GM23338 (cell line): ENCODE measurements at regions not wholly inside any gene's neighbourhood (a gene's known extent, or its start where the extent isn't known, plus 50 kb on each side); places are given as distances from the start of the nearest gene placed in this dataset.
A peak's percentile ranks its signal among the peaks of the same experiment; 100 is the strongest.

ENCODE experiments used
- ATAC-seq: fragments of 200-7000 bp; cut with Tn5 transposase; 3 replicates; pipeline ENCODE4 v1.9.1; 2020
- DNase-seq: peaks from one replicate; pipeline ENCODE4 v3.0.0-alpha.2; 2015; ENCODE audit warnings: low spot score
- H2AFZ ChIP-seq: fragments of 200-600 bp; sonication (generic); 2 replicates; pipeline ENCODE4 v1.8.0; 2016; ENCODE audit warnings: antibody characterized with exemption, mild to moderate bottlenecking, moderate library complexity
- H3F3A ChIP-seq: fragments of 200-600 bp; sonication (generic); replicated peaks from 2 replicates; pipeline ENCODE4 v1.8.0; 2017; ENCODE audit warnings: antibody characterized with exemption, mixed run types, low read depth
- H3K27ac ChIP-seq: fragments of 200-600 bp; sonication (generic); 2 replicates; pipeline ENCODE4 v1.6.1; 2016; ENCODE audit warnings: low read depth
- H3K27me3 ChIP-seq: fragments of 200-600 bp; sonication (generic); 2 replicates; pipeline ENCODE4 v1.8.0; 2016; ENCODE audit warnings: mild to moderate bottlenecking, mixed run types, moderate library complexity; ENCODE audit not compliant: insufficient read depth
- H3K36me3 ChIP-seq: fragments of 200-600 bp; sonication (generic); 2 replicates; pipeline ENCODE4 v1.8.0; 2016; ENCODE audit warnings: mild to moderate bottlenecking; ENCODE audit not compliant: insufficient read depth
- H3K4me1 ChIP-seq: fragments of 200-600 bp; sonication (generic); 2 replicates; pipeline ENCODE4 v1.8.0; 2016; ENCODE audit warnings: mild to moderate bottlenecking, moderate library complexity; ENCODE audit not compliant: insufficient read depth
- H3K4me2 ChIP-seq: fragments of 200-600 bp; sonication (generic); 2 replicates; pipeline ENCODE4 v1.7.1; 2017; ENCODE audit warnings: mixed run types
- H3K4me3 ChIP-seq: fragments of 200-600 bp; sonication (generic); 2 replicates; pipeline ENCODE4 v1.6.1; 2016; ENCODE audit warnings: mixed run types
- H3K79me2 ChIP-seq: fragments of 200-600 bp; sonication (generic); replicated peaks from 2 replicates; pipeline ENCODE4 v1.8.0; 2017; ENCODE audit warnings: mild to moderate bottlenecking; ENCODE audit not compliant: insufficient read depth
- H3K9me2 ChIP-seq: fragments of 200-600 bp; sonication (generic); 2 replicates; pipeline ENCODE4 v1.8.0; 2017; ENCODE audit not compliant: insufficient read depth
- H4K20me1 ChIP-seq: fragments of 200-600 bp; sonication (generic); replicated peaks from 2 replicates; pipeline ENCODE4 v1.8.0; 2017; ENCODE audit warnings: mild to moderate bottlenecking; ENCODE audit not compliant: insufficient read depth
- H3K27ac Mint-ChIP-seq: 2 replicates; pipeline ENCODE4 v1.8.0; 2020; ENCODE audit warnings: inconsistent platforms, mild to moderate bottlenecking, moderate library complexity, mixed read lengths
- H3K27me3 Mint-ChIP-seq: 3 replicates; pipeline ENCODE4 v1.8.0; 2022; ENCODE audit warnings: low read depth, mild to moderate bottlenecking, moderate library complexity, mixed read lengths, inconsistent platforms; ENCODE audit not compliant: insufficient read depth, poor library complexity
- H3K36me3 Mint-ChIP-seq: 3 replicates; pipeline ENCODE4 v1.8.0; 2021; ENCODE audit warnings: low read depth, mild to moderate bottlenecking, inconsistent platforms, moderate library complexity, mixed read lengths
- H3K4me1 Mint-ChIP-seq: 3 replicates; pipeline ENCODE4 v1.8.0; 2020; ENCODE audit warnings: mild to moderate bottlenecking, inconsistent platforms, mixed read lengths
- H3K4me3 Mint-ChIP-seq: 3 replicates; pipeline ENCODE4 v1.8.0; 2021; ENCODE audit warnings: moderate library complexity, mild to moderate bottlenecking, inconsistent platforms, mixed read lengths
- H3K9me3 Mint-ChIP-seq: 3 replicates; pipeline ENCODE4 v1.8.0; 2020; ENCODE audit warnings: moderate library complexity, mild to moderate bottlenecking, inconsistent platforms, mixed read lengths
- CREB1 ChIP-seq: fragments of 250-450 bp; sonication (Bioruptor Pico); IDR thresholded peaks from 2 replicates; pipeline ENCODE4 v1.5.0; 2020; ENCODE audit warnings: low read depth, mild to moderate bottlenecking, moderate library complexity
- EZH2 ChIP-seq: fragments of 200-600 bp; sonication (generic); IDR thresholded peaks from one replicate; pipeline ENCODE4 v1.8.0; 2017; ENCODE audit warnings: antibody characterized with exemption, mild to moderate bottlenecking, low read depth; ENCODE audit not compliant: unreplicated experiment
- JUNB ChIP-seq: IDR thresholded peaks from one replicate; pipeline ENCODE4 v1.6.1; 2016; ENCODE audit warnings: antibody characterized with exemption; ENCODE audit not compliant: unreplicated experiment
- POLR2AphosphoS5 ChIP-seq: IDR thresholded peaks from 2 replicates; pipeline ENCODE4 v1.6.1; 2016; ENCODE audit warnings: antibody characterized with exemption, low read depth
- STAT1 ChIP-seq: IDR thresholded peaks from one replicate; pipeline ENCODE4 v1.6.1; 2016; ENCODE audit warnings: antibody characterized with exemption; ENCODE audit not compliant: unreplicated experiment
- ZNF114 ChIP-seq: fragments of 250-450 bp; sonication (Bioruptor Pico); IDR thresholded peaks from 2 replicates; pipeline ENCODE4 v1.5.0; 2020; ENCODE audit warnings: mild to moderate bottlenecking, moderate library complexity
- ZNF331 ChIP-seq: fragments of 250-450 bp; sonication (Bioruptor Pico); IDR thresholded peaks from 2 replicates; pipeline ENCODE4 v1.5.0; 2020; ENCODE audit warnings: low read depth, mild to moderate bottlenecking, moderate library complexity
- ZNF462 ChIP-seq: fragments of 250-450 bp; sonication (Bioruptor Pico); IDR thresholded peaks from 2 replicates; pipeline ENCODE4 v1.5.0; 2020; ENCODE audit warnings: mild to moderate bottlenecking, moderate library complexity

DNA sequence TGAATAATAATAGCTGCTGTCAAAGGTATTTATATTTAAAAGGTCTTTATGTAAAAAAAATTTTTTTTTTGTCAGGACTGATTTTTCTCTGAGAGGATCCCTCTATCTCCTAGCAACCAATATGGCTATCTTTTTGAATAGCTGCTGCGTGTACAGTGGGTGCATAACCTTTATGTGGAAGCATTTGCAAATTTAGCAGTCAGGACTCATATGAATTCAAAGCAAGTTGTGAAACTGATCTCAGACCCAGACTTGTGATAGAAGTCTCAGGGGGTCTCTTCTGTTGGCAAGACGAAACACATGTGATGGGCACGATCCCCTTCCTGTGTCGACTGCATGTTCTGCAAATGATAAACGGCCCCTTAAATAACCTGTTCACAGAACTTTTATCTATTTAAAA, 114.1 kb upstream of the ARGLU1 start (continued):
- TF ChIP-seq ZNF462 (CRISPR knock-in tag) (no peak), ZNF114 (CRISPR knock-in tag) (no peak), ZNF331 (CRISPR knock-in tag) (no peak), CREB1 (CRISPR knock-in tag) (no peak), JUNB (no peak), EZH2 (no peak)

- Histone ChIP-seq H3K27ac (0 out of 2 replicates have a peak overlapping the region, but pooled peaks have one; percentile 22), H3K79me2 (no peaks in the 10 kb centered on the region), H3K4me1 (peaks cover 44% of the 10 kb centered on the region), H3K9me2 (no peaks in the 10 kb centered on the region), H3K4me2 (peak overlapping the region; percentile 41), H2AFZ (no peak overlapping the region), H4K20me1 (no peaks in the 10 kb centered on the region), H3F3A (no peaks in the 10 kb centered on the region), H3K36me3 (no peaks in the 10 kb centered on the region), H3K4me3 (peak overlapping the region; percentile 6; the same call in 1 of the 2 replicates), H3K27me3 (no peaks in the 10 kb centered on the region)
- peak; percentile 31 for ATAC-seq
- peak overlapping the region; percentile 26 for H3K4me3 Mint-ChIP-seq
- peaks cover 52% of the 10 kb centered on the region for H3K4me1 Mint-ChIP-seq
- H3K27me3 Mint-ChIP-seq, result no peaks in the 10 kb centered on the region
- no peaks in the 10 kb centered on the region for H3K36me3 Mint-ChIP-seq
- H3K9me3 Mint-ChIP-seq, result no peaks in the 10 kb centered on the region
- peak overlapping the region; percentile 92 for H3K27ac Mint-ChIP-seq
- no peak for DNase-seq
- no peak for TF ChIP-seq ZNF462 (CRISPR knock-in tag)
- no peak for TF ChIP-seq POLR2AphosphoS5
- no peak for TF ChIP-seq STAT1
Measured at GRCh38 chr13:106681536-106681935, 113.6 kb upstream of the ARGLU1 start.
